ENCODE measurements at regions not wholly inside any gene's neighbourhood (a gene's known extent, or its start where the extent isn't known, plus 50 kb on each side); places are given as distances from the start of the nearest gene placed in this dataset.

DNA sequence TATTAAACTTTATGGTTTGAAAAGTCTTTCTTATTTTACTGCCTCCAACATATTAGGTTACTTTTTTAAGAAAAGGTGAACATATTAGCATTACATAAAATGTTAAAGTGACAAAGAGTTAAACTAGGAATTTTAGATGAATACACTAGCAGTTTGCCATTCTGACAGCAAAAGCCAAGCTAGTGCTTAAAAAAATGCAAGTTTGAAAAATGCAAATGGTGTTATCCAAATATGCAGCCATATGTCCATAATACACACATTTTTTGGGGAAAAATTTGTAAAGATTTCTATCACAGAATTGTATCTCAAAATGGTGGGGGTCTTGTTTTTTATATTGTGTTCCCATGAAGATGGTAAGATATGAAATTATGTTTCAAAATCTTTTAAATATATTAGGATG is 466.1 kb downstream of the FOXG1 start (continued):
- TF ChIP-seq, protein P1, sequence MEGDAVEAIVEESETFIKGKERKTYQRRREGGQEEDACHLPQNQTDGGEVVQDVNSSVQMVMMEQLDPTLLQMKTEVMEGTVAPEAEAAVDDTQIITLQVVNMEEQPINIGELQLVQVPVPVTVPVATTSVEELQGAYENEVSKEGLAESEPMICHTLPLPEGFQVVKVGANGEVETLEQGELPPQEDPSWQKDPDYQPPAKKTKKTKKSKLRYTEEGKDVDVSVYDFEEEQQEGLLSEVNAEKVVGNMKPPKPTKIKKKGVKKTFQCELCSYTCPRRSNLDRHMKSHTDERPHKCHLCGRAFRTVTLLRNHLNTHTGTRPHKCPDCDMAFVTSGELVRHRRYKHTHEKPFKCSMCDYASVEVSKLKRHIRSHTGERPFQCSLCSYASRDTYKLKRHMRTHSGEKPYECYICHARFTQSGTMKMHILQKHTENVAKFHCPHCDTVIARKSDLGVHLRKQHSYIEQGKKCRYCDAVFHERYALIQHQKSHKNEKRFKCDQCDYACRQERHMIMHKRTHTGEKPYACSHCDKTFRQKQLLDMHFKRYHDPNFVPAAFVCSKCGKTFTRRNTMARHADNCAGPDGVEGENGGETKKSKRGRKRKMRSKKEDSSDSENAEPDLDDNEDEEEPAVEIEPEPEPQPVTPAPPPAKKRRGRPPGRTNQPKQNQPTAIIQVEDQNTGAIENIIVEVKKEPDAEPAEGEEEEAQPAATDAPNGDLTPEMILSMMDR (IDR thresholded peaks at IDR 0.05; ENCODE audit: control extremely low read depth in 1 of 3, insufficient read depth in 1 of 3, low read depth in 1 of 3, low read length in 3 of 3), result no peak
- TF ChIP-seq RFX5 (IDR thresholded peaks at IDR 0.05; ENCODE audit: borderline replicate concordance, low read depth, low read length), result no peak
- no peak for TF ChIP-seq ASH2L (IDR thresholded peaks at IDR 0.05; ENCODE audit: low read length)
- TF ChIP-seq CEBPB (IDR thresholded peaks at IDR 0.05; ENCODE audit: low read depth, low read length), result no peak
